NCI-H345 treated with DMSO at 0.1 percent for 48 hours (cell line): ENCODE measurements at regions not wholly inside any gene's neighbourhood (a gene's known extent, or its start where the extent isn't known, plus 50 kb on each side); places are given as distances from the start of the nearest gene placed in this dataset.

Experiments used
- DNase-seq: peaks from one replicate; lab custom pipeline; 2025; ENCODE audit not compliant: unreplicated experiment; lab: John Stamatoyannopoulos, UW

DNA sequence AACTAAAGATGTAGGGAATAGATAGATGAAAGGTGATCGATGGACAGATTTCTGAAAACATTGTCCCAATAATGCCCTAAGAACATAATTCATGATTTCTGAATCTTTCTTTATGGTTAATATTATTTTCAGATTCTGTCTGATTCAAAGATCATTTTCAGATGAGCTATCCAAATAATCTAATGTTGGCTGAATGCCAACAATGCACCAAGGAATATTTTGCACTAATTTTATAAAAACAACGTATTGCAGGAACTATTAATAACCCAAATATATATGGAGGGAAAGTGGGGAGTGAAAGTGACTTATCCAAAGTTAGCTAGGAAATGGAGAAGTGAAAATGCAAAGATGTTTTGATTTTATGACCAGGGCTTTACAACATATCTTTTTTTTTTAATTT, 1675.5 kb downstream of the STIM2 start:
- no peak for DNase-seq

DNA sequence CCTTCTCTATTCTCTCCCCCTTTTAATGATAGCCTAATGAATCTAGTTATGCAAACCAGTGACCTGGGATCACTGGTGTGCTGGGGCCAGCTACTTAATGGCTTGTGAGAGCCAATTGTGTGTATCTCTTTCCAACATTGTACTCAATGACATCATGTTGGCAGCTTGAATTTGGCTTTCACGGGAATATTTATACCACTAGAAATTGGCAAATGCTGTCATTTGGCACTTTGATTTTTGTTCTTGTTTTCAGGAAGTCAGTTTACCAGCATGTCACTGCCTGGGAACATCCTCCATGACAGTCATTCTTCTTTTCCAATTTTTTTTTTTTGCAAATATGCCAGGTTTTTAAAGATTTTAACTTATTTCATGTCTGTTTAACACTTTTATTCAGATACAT, 1685.3 kb downstream of the STIM2 start:
- DNase-seq: no peak

DNA sequence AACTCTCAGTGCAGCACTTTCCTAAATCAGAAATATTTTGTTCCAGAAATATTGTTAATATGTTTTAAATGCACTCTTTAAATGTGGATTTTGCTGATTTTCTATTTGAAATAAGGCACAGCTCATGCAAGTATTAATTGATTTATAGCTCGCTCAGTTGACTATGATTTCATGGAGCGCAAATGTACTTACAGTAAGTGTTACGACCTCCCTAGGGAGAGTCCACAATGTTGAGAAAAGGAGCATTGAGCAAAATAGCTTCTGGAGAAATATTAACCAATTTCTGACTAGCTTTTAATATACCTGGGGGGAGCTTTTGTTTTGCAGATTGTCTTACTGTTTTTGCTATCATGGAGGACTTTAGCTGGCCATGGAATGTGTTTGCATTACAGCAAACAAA, 1687.5 kb downstream of the STIM2 start:
- DNase-seq: no peak

DNA sequence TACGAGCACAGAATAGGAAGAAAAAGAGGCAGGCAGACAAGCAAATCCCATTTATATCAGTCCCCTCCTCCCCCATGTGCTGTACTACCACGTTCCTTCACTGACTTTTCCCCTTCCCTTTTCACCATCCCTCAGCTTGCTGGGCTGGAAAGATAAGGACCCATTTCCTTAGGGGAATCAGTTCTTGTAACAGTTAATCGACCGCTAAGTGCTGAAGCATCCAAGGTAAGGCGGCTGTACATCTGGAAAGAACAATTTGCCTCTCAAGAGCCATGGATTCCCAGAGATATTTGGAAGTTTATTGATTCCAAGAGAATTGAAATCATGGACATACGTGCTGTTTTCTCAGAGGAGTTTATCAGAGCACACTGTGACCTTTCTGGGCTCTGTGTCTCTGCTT, 1688.0 kb downstream of the STIM2 start:
- DNase-seq: no peak

DNA sequence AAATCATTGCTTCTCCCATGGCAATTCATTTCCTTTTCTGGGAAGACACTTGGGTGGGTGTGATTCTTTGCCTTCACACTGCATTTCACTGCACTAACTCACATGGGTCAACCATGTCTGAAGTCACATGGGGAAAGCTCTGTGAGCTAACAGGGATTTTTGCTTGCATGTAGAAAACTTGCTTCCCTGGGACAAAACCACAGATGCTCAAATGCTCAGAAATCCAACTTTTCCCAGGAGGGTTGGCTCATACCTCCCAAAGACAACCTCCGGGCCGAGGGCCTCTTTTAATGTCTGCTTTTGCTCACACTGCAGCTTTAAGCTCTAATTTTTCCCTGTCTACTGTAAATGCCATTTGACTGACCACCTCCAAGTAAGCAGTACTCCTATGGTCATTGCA, 1695.2 kb downstream of the STIM2 start:
- no peak for DNase-seq

DNA sequence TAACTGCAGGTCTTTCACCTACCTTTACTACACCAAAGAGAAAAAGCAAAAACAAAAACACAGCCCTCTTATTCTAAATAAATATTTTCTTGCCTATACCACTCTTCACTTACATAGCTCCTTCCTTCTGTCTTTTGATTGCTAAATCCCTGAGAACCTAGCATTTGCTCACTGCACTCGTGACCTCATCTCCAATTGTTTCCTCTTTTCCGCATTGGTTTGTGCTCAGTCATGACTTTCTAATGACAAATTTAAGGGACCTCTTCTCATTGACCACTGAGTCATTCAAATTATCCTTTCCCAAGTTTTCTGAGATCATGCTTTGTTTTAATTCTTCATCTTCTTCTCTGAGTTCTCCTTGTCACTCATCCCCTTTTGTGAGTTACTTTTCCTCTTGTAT, 1697.1 kb downstream of the STIM2 start:
- DNase-seq: no peak

DNA sequence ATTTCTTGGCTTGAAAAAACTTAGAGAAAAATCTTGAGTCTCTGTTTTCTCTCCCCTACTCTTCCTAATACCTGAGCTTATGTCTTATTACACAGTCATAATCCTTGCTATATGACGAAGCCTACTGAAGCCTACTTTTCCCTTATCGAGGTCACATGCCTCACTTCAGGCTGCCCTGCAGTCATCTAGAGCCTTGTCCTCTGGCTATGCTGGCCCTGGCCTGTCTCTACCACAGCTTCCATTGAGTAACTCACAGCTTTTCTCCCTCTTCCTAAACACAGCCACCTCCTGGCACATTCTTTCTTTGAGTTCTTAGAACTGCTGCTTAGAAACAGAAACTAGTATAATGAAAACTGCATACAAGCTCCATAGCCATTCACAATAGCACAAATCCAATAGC, 1698.3 kb downstream of the STIM2 start:
- no peak for DNase-seq

DNA sequence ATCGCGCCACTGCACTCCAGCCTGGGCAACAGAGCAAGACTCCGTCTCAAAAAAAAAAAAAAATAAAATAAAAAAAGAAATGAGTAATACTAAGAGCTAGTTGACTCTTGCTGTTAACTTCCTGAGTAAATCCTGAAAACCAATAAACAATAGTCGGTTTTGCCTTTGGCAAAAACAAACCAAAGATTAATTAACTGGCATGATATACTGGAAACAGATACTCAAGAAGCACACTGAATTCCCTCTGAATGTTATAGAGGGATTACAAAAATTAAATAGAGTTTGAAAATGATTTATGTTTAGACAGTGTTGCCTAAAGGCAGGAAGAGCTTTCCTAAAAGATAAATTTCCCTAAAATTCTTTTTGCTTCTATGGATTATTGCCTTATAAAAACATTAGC, 1702.3 kb downstream of the STIM2 start:
- DNase-seq: no peak

DNA sequence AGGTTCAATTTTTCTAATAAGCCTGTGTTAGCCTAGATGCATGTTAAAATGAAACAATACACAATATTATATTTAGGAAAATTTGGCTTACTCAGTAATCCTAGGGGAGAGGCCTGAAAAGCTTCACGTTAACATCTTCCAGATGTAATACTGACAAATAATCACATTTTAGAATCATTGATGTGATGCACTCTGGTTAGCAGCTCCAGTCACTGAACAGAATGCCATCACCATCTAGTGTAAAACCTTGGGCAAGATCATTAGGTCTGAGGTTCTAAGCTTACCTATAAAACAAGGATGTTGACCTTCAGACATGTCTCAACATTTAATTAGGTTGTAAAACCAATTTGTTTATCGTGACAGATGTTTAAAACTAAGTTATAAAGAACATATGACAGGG, 1704.8 kb downstream of the STIM2 start:
- DNase-seq: no peak

DNA sequence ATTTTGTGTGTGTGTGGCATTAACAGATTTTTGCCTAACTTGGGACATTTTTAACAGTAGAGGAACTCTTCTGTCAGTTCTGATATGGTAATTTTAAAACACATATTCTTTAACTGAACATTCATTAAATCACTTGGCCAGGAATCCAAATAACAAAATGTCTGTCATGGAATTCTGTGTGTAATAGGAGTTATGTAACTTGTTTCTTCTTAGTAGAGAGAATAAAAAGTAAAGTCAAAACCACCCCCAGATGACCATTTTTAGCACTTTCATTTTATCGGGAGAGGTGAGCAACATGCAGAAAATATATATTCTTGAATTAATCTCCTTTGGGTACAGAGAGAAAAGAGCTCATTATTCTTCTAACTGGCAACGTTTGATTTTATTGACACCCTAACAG, 1740.3 kb downstream of the STIM2 start:
- DNase-seq: no peak

DNA sequence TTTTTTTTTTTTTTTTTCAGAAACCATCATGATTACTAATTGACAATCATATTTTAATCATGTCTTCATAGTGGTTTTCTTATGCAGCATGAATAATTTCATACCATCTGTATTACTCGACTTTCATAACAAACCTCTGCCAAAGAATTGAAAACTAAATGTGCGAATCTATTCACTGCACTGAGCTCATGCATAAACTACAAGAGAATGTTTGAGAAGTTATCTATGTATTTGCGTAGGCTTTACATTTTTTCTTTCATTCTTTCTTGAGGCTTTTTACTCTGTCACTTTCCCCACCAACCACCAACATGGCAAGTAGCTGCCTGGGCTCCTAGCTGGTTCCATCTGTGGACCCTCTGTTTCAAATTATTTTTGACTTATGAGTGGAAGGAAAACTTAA, 1761.0 kb downstream of the STIM2 start:
- DNase-seq: no peak

DNA sequence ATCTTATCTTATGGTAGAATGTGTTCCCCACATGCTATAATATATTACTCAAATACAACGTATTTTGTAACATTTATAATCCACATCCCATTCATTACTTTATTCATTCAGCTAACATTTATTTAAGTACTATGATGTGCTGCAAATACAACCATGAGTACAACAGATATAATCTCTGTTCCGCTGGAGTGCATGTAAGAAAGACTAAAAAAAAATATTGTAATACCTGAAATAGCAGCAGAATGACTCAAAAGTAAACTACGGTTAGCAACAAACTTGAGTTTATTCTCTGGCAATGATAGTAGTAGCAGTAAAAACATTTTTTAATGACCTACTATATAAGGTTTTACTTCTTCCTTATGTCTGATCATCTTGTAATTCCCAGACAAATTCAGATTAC, 1776.3 kb downstream of the STIM2 start:
- DNase-seq: no peak

DNA sequence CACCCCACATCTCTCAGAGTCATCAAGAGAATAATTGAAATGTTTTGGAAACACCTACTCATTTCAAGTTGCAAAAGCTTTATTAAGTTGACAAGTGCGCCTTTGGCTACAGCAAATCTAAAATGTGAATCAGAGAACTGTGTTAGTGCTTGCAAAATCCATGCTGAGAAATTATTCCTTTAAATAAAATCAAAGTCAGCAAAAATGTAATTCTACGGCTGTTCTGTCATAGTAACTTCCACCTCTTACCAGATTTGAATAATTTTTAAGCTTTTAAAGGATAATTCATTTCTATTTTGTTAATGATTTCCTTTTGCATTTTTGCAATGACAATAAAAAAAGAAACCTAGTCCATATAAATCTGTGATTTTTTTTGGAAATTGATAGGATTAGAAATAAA, 1779.1 kb downstream of the STIM2 start:
- no peak for DNase-seq

DNA sequence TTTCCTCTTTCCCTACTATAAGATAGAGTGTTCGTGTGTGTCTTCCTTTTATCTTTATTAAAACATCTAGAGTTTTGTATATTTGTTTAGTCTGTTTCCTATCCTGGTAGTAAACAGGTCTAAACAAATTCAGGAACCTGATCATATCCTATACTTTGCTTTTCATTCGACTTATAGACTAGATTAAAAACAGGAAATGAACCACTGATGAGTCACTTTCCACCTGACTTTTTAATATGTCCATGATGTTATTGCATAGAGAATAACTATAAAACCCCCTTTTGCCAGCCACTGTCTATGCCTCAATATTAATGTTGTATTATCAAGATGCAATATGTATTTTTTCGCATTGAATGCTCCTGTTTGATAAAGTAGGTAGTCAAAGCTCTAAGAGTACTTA, 1794.0 kb downstream of the STIM2 start:
- DNase-seq: no peak

DNA sequence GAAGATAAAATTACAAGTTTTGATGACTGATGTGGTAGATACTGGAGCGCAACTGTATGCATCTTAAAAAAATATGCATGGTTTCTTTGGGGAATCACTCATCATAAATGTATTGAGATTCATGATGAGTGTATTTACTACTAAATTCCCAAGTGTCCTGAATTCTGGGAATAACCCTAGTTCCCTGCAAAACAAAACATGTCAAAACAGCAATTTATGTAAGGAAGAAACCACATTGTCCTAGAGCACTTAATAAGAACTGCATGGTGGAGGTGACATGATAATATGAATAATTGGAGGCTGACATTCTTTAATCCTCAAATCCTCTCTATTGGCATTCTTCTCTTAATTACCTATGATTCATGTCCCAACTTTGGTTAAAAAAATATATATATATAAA, 1804.7 kb downstream of the STIM2 start:
- no peak for DNase-seq

DNA sequence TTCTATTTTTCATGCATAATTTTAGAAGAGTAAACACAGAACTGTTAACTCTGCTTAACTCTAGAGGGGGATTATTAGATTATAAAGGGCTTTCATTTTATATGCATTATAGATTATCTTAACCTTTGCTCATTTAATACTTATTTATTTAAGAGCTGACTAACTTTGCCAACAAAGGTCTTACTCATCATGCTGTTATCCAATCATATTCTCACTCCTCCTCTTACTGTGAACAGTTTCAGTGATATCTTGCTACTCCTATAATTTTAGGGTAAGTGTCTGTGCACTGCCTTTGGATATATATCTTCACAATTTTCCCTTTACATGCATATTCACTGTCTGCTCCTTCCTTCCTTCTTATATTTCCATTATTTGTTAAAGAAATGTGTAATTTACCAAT, 1814.9 kb downstream of the STIM2 start:
- DNase-seq: no peak

DNA sequence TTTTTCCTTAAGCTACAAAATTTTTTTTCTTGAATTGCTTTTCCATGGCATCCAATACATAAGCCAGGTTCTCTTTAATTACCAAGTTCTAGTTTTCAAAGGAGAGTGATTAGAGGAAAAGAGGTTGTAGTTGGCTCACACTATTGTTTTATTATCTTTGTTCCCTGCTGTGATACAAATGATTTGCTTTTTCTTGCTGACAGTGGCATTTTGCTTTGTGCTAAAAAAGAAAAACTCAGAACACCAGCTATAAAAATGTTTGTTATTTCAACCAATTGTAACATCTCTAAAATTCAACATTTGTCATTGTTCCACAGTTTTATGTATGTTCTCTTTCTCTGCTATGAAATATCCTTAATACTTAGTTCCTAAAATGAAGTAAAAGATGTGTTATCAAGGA, 1817.2 kb downstream of the STIM2 start:
- no peak for DNase-seq

DNA sequence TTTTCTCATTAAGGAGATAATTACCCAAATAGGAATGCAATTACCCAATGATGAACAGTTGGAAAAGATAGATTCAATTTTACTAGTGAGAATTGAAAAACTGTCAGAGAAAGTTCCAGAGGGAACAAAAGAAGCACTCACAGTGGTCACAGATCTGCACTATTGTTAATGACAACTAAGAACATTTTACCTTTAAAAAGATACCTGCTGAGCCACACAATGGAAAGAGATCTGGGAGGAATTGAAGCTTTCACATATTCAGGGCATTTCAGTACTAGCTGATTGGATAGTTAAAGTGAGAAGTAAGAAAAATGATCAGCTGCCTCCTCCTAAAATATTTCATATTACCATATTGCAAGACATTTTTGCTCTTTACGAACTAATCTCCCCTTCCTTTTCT, 1822.2 kb downstream of the STIM2 start:
- DNase-seq: no peak

DNA sequence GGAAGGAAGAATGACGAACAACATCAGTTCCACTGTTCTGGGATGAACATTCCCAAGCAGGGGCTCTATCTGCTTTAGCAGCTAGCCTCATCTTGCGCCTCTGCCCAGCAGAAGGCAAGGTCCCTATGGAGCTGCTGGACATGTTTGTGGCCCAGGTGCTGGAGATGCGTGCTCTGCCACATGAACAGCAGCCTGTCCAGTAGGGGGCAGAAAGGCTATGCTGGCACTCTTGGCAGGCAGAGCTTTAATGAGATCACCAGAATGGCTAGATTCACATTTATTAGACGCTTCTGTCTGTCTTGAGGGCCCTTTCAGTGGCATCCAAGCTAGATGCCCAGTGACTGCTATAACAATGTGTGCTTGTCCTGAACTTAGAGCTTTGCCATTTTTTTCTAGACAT, 1826.0 kb downstream of the STIM2 start:
- DNase-seq: no peak

DNA sequence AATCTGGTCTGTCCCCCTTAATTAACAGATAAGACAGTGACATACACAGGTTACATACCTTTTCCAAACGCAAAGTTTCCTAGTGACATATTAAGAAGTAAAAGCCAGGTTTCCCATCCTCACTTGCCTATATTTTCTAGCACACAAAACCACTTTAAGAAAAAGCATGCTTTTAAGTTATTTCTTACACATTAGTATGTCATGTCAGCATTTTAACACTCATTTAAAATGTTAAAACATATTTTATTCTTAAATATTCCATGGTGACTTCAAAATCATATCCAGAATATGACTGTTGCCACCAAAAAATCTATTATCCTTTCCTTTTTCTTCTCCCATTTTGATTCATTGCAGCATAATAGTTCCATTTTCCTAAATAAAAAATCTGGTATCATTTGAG, 1830.2 kb downstream of the STIM2 start:
- no peak for DNase-seq

DNA sequence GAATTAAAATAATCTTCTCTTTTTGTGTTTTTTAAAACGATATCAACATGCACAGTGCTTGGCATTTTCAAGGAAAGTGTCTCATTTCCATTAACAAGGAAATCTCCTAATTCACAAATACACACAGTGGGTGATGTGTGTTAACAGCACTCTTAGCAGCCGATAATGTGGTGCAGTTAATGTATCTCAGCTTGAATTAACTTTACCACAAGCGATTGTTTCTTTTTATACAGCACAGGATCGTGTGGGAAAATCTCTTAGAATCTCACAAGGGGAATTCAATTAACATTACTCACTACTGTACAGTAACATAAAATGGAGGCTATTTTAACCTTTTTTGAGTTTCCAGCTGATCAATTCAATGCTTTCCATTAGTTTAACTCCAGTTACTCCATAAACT, 1841.9 kb downstream of the STIM2 start:
- DNase-seq: no peak

DNA sequence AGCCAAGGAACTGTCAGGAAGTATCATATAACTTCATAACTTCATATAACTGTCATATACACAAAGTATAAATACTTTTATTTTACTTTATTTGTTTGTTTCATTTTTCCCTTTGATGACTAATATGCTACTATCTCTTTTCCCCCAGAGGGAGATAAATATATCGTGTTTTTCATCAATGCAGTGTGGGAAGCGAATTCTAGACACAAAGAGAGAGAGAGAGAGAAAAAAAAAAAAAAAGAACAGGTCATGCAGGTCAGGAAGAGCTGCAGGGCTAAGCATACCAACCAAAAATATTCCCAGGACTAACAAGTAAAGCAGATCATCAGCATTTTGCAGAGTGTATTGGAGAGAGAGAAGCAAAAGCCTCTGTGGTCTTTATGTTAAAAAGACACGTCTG, 1849.2 kb downstream of the STIM2 start:
- no peak for DNase-seq

DNA sequence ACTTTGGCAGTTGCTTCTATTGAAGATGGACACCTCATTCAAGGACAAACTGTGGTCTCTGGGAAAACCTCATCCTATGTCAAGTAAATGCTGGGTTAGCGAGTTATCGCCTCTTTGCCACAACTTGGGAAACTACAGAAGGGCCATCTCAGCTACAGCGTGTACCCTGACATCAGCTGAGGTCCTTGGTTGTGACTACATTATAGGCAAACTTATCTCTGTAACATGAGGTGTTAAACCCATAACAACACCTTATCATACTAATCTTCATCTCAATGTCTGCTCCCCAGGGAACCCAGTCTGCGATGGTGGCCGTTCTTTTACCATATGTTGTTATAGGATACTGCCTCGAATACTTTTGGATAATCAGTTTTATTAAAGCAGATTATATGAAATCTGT, 1862.7 kb downstream of the STIM2 start:
- no peak for DNase-seq

DNA sequence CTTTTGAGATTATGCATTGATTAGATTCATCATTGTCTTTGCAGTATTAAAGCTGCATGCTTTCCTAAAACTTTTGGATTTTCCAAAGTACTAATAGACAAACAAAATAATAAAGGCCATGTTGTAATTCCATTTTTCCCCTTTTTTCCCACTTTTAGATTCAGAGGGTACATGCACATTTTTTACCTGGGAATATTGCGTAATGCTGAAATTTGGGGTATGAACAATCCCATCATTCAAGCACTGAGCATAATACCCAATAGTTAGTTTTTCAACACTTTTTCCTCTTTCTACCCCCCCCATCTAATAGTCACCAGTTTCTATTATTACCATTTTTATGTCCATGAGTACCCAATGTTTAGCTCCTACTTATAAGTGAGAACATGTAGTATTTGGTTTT, 1863.6 kb downstream of the STIM2 start:
- no peak for DNase-seq
